Lung (tissue), 11 donors: ENCODE measurements at regions not wholly inside any gene's neighbourhood (a gene's known extent, or its start where the extent isn't known, plus 50 kb on each side); places are given as distances from the start of the nearest gene placed in this dataset.

Experiments used
- ATAC-seq: fragments of 200-7000 bp; cut with Tn5 transposase; one replicate; pipeline ENCODE4 v1.9.1; 2020; ENCODE audit warnings: moderate number of reproducible peaks; ENCODE audit not compliant: insufficient read depth, low FRiP score
- DNase-seq, 3 donors: peaks; one replicate each; pipeline ENCODE4 v3.0.0-alpha.2; 2013 to 2017
- H3K27ac ChIP-seq, 2 donors: one replicate each; pipeline ENCODE4 v1.5.1; 2013; ENCODE audit warnings: mild to moderate bottlenecking in 2 of 2, moderate library complexity in 2 of 2, control low read depth in 1 of 2, inconsistent platforms in 1 of 2, low read depth in 1 of 2, low read length in 1 of 2
- H3K27me3 ChIP-seq, 3 donors: one replicate each; pipeline ENCODE4 v1.5.1; 2013; ENCODE audit warnings: low read length in 2 of 3; ENCODE audit not compliant: control insufficient read depth in 3 of 3, insufficient read depth in 3 of 3
- H3K36me3 ChIP-seq, 4 donors: one replicate each; pipeline ENCODE4 v1.5.1; 2013; ENCODE audit warnings: low read length in 4 of 4, mild to moderate bottlenecking in 1 of 4, moderate library complexity in 1 of 4; ENCODE audit not compliant: control insufficient read depth in 4 of 4, insufficient read depth in 4 of 4
- H3K4me1 ChIP-seq, 5 donors: one replicate each; pipeline ENCODE4 v1.5.1; 2013; ENCODE audit warnings: low read length in 5 of 5, mild to moderate bottlenecking in 2 of 5, moderate library complexity in 1 of 5; ENCODE audit not compliant: control insufficient read depth in 5 of 5, insufficient read depth in 5 of 5
- H3K4me3 ChIP-seq: one replicate; pipeline ENCODE4 v1.5.1; 2013; ENCODE audit warnings: mild to moderate bottlenecking, control low read depth, moderate library complexity
- H3K9ac ChIP-seq, 2 donors: one replicate each; pipeline ENCODE4 v1.5.1; 2013; ENCODE audit warnings: low read length in 2 of 2, control low read depth in 1 of 2; ENCODE audit not compliant: insufficient read depth in 1 of 2
- H3K9me3 ChIP-seq, 4 donors: one replicate each; pipeline ENCODE4 v1.5.1; 2013; ENCODE audit warnings: low read length in 3 of 4, mild to moderate bottlenecking in 1 of 4, moderate library complexity in 1 of 4; ENCODE audit not compliant: control insufficient read depth in 4 of 4, insufficient read depth in 3 of 4
- CTCF ChIP-seq: IDR thresholded peaks from 2 replicates; pipeline ENCODE4 v1.5.1; 2012; ENCODE audit warnings: mild to moderate bottlenecking; ENCODE audit errors: control extremely low read depth, extremely low read depth
- WGBS, 2 donors: extraction: QIAGEN DNeasy Blood & Tissue Kit; methylation state at CpG; one replicate each; pipeline ENCODE4 v1.1.7; 2013; 5-methylcytosine and 5-hydroxymethylcytosine counted together
- donor health status: control.
- donor health status: control.
- donor health status: Bipolar disorder and iron deficiency.
- donor health status: healthy.
- donor health status: DM: yes; HTN: yes; CAD: no.

- Histone ChIP-seq H3K4me1 (peaks cover 0 to 2% (median 0%) of the 10 kb centered on the region in 5 donors), H3K27me3 (no peaks in the 10 kb centered on the region), H3K4me3 (no peak overlapping the region), H3K9ac (no peak overlapping the region), H3K36me3 (no peaks in the 10 kb centered on the region), H3K9me3 (no peaks in the 10 kb centered on the region), H3K27ac (no peak overlapping the region)
- TF ChIP-seq CTCF, result no peak
- WGBS, 2 donors, result 78 to 84% methylated on average over 5 of the region's 5 CpGs
- no peak for DNase-seq
- no peak for ATAC-seq
Measured at GRCh38 chr20:55678970-55679667, 326.2 kb downstream of the CBLN4 start.

GRCh38 chr20:55678126-55678525 lies 327.2 kb downstream of the CBLN4 start:
- no peak overlapping the region for H3K9ac ChIP-seq
- no peak overlapping the region for H3K27ac ChIP-seq
- H3K4me3 ChIP-seq, result no peak overlapping the region
- ATAC-seq, result no peak
- WGBS, 2 donors, result 50 to 68% methylated on average over 3 of the region's 3 CpGs
- H3K36me3 ChIP-seq, result no peaks in the 10 kb centered on the region
- no peaks in the 10 kb centered on the region for H3K9me3 ChIP-seq
- no peak for DNase-seq
- H3K4me1 ChIP-seq, result no peaks in the 10 kb centered on the region
- no peak for TF ChIP-seq CTCF
- no peaks in the 10 kb centered on the region for H3K27me3 ChIP-seq

GRCh38 chr20:55677011-55677410 lies 328.3 kb downstream of the CBLN4 start:
- Histone ChIP-seq H3K36me3 (no peaks in the 10 kb centered on the region), H3K4me3 (no peak overlapping the region), H3K4me1 (no peaks in the 10 kb centered on the region), H3K27ac (no peak overlapping the region), H3K9me3 (no peaks in the 10 kb centered on the region), H3K9ac (no peak overlapping the region), H3K27me3 (no peaks in the 10 kb centered on the region)
- no peak for TF ChIP-seq CTCF
- DNase-seq (no peak), ATAC-seq (no peak)
- 67 to 83% methylated on average over 5 of the region's 5 CpGs for WGBS, 2 donors

- no peaks in the 10 kb centered on the region for H3K4me1 ChIP-seq
- H3K9ac ChIP-seq, result no peak overlapping the region
- no peak for TF ChIP-seq CTCF
- H3K27me3 ChIP-seq, result no peaks in the 10 kb centered on the region
- no peak for DNase-seq
- 77 to 86% methylated on average over 5 of the region's 5 CpGs for WGBS, 2 donors
- no peak overlapping the region for H3K27ac ChIP-seq
- ATAC-seq, result no peak
- no peaks in the 10 kb centered on the region for H3K9me3 ChIP-seq
- no peaks in the 10 kb centered on the region for H3K36me3 ChIP-seq
- H3K4me3 ChIP-seq, result no peak overlapping the region
Measured at GRCh38 chr20:55676097-55676496, 329.2 kb downstream of the CBLN4 start.
